ENCODE measurements at regions not wholly inside any gene's neighbourhood (a gene's known extent, or its start where the extent isn't known, plus 50 kb on each side); places are given as distances from the start of the nearest gene placed in this dataset.

GRCh38 chr10:128642023-128642422 is 515.8 kb upstream of the MKI67 start:
- Mint-ChIP-seq H3K9me3 (peaks cover 3% of the 10 kb centered on the region), H3K27ac (no peak overlapping the region), H3K36me3 (ENCODE audit: low read depth) (no peaks in the 10 kb centered on the region), H3K27me3 (ENCODE audit: low read depth) (no peaks in the 10 kb centered on the region), H3K4me1 (no peaks in the 10 kb centered on the region), H3K4me3 (no peak overlapping the region)
- no peak for TF ChIP-seq CTCF (IDR thresholded peaks at IDR 0.05; ENCODE audit: unreplicated experiment in 3 of 3)

GRCh38 chr10:128642502-128642901 is 516.3 kb upstream of the MKI67 start:
- Mint-ChIP-seq H3K36me3 (ENCODE audit: low read depth) (no peaks in the 10 kb centered on the region), H3K4me3 (no peak overlapping the region), H3K4me1 (no peaks in the 10 kb centered on the region), H3K27me3 (ENCODE audit: low read depth) (no peaks in the 10 kb centered on the region), H3K9me3 (peaks cover 3% of the 10 kb centered on the region), H3K27ac (no peak overlapping the region)
- no peak for TF ChIP-seq CTCF (IDR thresholded peaks at IDR 0.05; ENCODE audit: unreplicated experiment in 3 of 3)

GRCh38 chr10:128643658-128644057 is 517.4 kb upstream of the MKI67 start:
- H3K9me3 Mint-ChIP-seq = peaks cover 3% of the 10 kb centered on the region
- H3K4me3 Mint-ChIP-seq = no peak overlapping the region
- H3K4me1 Mint-ChIP-seq = no peaks in the 10 kb centered on the region
- H3K27ac Mint-ChIP-seq = no peak overlapping the region
- no peaks in the 10 kb centered on the region for H3K36me3 Mint-ChIP-seq (ENCODE audit: low read depth)
- TF ChIP-seq CTCF (IDR thresholded peaks at IDR 0.05; ENCODE audit: unreplicated experiment in 3 of 3) = no peak
- H3K27me3 Mint-ChIP-seq (ENCODE audit: low read depth) = peaks cover 2% of the 10 kb centered on the region

GRCh38 chr10:128645486-128645885 is 519.3 kb upstream of the MKI67 start:
- Mint-ChIP-seq H3K9me3 (peaks cover 3% of the 10 kb centered on the region), H3K27me3 (ENCODE audit: low read depth) (peaks cover 6% of the 10 kb centered on the region), H3K4me3 (no peak overlapping the region), H3K36me3 (ENCODE audit: low read depth) (no peaks in the 10 kb centered on the region), H3K27ac (no peak overlapping the region), H3K4me1 (no peaks in the 10 kb centered on the region)
- no peak for TF ChIP-seq CTCF (IDR thresholded peaks at IDR 0.05; ENCODE audit: unreplicated experiment in 3 of 3)

- no peak for TF ChIP-seq CTCF (IDR thresholded peaks at IDR 0.05; ENCODE audit: unreplicated experiment in 3 of 3)
- Mint-ChIP-seq H3K4me3 (no peak overlapping the region), H3K36me3 (ENCODE audit: low read depth) (no peaks in the 10 kb centered on the region), H3K4me1 (no peaks in the 10 kb centered on the region), H3K27me3 (ENCODE audit: low read depth) (peaks cover 9% of the 10 kb centered on the region), H3K9me3 (peaks cover 3% of the 10 kb centered on the region), H3K27ac (no peak overlapping the region)
Measured at GRCh38 chr10:128646956-128647355, 520.7 kb upstream of the MKI67 start.

GRCh38 chr10:128657548-128657947 is 531.3 kb upstream of the MKI67 start:
- peaks cover 20% of the 10 kb centered on the region for H3K27me3 Mint-ChIP-seq (ENCODE audit: low read depth)
- no peaks in the 10 kb centered on the region for H3K4me1 Mint-ChIP-seq
- H3K27ac Mint-ChIP-seq = no peak overlapping the region
- H3K36me3 Mint-ChIP-seq (ENCODE audit: low read depth) = no peaks in the 10 kb centered on the region
- H3K9me3 Mint-ChIP-seq = peaks cover 3% of the 10 kb centered on the region
- no peak overlapping the region for H3K4me3 Mint-ChIP-seq
- no peak for TF ChIP-seq CTCF (IDR thresholded peaks at IDR 0.05; ENCODE audit: unreplicated experiment in 3 of 3)
